ENCODE measurements at regions not wholly inside any gene's neighbourhood (a gene's known extent, or its start where the extent isn't known, plus 50 kb on each side); places are given as distances from the start of the nearest gene placed in this dataset.
"Not testable (repeated sequence)": the region's sequence is repeated elsewhere in the genome, so short reads cannot be mapped to it uniquely, and the experiment has no call there.

DNA sequence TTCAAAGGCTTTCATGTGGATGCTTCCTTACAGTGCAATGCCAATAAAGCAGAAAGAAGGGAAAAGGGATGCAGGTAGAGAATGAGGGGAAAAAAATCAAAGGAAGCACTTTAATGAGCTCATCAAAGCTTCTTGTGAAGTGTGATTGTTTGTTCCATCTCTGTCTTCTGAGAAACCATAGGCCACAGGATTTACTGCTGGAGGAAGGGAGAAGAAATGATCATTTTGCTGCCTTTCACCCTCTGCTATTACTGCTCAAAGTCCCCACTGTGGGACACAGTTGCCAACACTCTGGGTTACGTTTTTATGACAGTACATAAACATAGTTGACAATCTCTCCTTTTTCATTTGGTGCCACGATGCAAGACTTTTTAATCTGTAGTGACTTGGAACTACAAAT, 558.0 kb upstream of the TECRL start:
- no peak overlapping the region for H3K4me3 ChIP-seq (replicated peaks; ENCODE audit: low read depth, low read length)
- no peak for DNase-seq (ENCODE audit: extremely low read depth, low read depth)
- TF ChIP-seq, protein P1, sequence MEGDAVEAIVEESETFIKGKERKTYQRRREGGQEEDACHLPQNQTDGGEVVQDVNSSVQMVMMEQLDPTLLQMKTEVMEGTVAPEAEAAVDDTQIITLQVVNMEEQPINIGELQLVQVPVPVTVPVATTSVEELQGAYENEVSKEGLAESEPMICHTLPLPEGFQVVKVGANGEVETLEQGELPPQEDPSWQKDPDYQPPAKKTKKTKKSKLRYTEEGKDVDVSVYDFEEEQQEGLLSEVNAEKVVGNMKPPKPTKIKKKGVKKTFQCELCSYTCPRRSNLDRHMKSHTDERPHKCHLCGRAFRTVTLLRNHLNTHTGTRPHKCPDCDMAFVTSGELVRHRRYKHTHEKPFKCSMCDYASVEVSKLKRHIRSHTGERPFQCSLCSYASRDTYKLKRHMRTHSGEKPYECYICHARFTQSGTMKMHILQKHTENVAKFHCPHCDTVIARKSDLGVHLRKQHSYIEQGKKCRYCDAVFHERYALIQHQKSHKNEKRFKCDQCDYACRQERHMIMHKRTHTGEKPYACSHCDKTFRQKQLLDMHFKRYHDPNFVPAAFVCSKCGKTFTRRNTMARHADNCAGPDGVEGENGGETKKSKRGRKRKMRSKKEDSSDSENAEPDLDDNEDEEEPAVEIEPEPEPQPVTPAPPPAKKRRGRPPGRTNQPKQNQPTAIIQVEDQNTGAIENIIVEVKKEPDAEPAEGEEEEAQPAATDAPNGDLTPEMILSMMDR (IDR thresholded peaks at IDR 0.05; ENCODE audit: low read depth, low read length, missing control alignments) = no peak

DNA sequence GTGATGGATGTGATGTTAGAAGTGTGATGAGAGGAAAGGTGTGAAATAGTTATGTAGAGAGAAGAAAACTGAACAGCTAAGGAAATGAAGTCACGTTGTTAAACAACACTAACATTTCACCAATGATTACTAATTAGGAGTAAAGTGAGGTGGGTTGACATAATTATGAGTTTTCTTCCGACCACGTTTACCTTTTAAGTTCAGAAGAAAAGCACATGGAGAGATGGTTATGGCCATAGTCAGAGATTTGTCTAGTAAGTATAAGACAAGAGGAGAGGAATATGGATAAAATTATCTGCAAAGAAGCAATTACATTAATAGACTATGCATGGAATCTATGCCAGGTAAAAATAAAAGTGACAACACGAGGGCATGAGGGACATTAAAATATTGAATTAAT, 551.3 kb upstream of the TECRL start:
- no peak overlapping the region for H3K4me3 ChIP-seq (replicated peaks; ENCODE audit: low read depth, low read length)
- DNase-seq (ENCODE audit: extremely low read depth, low read depth) = no peak
- TF ChIP-seq, protein P1 (IDR thresholded peaks at IDR 0.05; ENCODE audit: low read depth, low read length, missing control alignments) = no peak

DNA sequence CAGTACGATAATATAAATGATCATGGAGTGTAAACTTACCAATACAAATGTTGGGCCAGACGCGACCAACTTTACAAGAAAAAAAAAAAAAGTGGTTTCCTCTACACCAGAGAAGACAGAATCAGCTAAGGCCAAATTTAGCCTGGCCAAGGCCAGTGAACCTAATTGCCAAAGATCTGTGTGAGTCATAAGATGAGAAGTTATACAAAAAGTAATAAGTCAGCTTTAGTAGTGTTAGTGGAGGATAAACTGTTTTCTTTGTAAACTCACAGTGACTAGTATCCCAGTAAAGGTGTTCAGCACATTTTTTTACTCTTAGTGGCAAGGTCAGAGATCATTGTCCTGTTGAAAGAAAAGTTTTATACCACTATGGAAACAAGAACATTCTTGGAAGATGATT, 531.4 kb upstream of the TECRL start:
- TF ChIP-seq, protein P1 (IDR thresholded peaks at IDR 0.05; ENCODE audit: low read depth, low read length, missing control alignments) = no peak
- H3K4me3 ChIP-seq (replicated peaks; ENCODE audit: low read depth, low read length) = no peak overlapping the region
- no peak for DNase-seq (ENCODE audit: extremely low read depth, low read depth)

DNA sequence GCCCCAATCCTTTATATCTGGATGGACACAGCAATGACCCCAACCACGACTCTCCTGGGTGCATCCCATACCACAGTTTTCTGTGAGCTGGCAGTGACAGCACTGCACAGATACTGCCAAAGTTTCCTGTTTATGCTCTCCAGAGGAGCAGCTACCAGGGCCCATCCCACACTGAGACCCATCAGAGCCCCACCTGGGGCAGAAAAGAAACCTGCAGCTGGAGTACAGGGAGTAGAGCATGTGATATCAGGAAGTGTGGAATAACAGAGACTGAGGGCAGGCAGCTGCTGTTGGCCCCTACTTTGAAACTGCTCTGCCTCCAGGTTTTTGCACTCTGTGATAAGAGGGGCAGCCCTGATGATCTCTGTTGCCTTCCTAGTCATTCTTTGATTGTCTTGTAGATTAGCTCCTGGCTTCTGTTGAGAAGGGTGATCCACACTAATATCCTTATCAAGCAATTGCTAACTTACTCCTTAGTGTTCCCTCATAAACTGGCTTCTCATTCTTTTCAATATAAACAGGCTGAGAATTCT, 526.3 kb upstream of the TECRL start:
- DNase-seq (ENCODE audit: extremely low read depth, low read depth) = no peak
- no peak overlapping the region for H3K4me3 ChIP-seq (replicated peaks; ENCODE audit: low read depth, low read length)
- TF ChIP-seq, protein P1 (IDR thresholded peaks at IDR 0.05; ENCODE audit: low read depth, low read length, missing control alignments) = no peak

DNA sequence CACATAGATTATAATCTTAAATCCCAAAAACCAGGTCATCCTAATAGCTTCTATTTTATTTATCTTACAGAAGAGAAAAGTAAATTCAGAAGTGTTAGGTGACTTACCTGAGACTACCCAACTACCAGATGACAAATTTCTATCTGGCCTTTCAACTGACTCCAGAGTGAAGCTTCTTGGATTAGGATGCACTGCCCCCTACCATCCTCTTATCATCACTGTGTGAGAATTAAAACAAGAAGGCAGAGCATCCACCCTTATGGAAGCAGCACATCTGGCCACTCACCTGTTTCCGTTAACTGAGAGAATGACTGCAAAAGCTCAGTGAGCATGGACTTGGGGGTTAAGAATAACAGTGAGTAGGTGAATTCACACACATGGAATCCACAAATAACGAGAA, 502.6 kb upstream of the TECRL start:
- TF ChIP-seq, protein P1 (IDR thresholded peaks at IDR 0.05; ENCODE audit: low read depth, low read length, missing control alignments) = no peak
- no peak for DNase-seq (ENCODE audit: extremely low read depth, low read depth)

DNA sequence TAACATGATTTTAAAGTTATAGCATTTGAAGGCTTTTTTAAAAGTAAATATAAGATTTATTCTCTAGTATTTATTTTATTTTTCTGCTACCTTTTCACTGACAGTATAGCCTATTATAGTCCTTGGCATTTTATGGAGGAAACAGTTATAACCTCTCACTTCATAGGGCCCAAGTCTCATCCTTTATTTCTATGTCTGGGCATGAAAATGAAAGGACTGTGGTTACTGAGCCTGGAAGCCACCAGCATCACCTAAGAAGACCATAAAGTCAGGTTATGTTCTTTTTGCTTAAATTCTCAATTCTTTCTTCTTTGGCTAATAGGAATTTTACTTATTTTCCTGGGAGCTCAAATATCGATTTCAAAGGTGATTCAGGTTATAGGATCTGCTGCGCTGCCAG, 494.7 kb upstream of the TECRL start:
- H3K4me3 ChIP-seq (replicated peaks; ENCODE audit: low read depth, low read length) = no peak overlapping the region
- DNase-seq (ENCODE audit: extremely low read depth, low read depth) = no peak
- TF ChIP-seq, protein P1 (IDR thresholded peaks at IDR 0.05; ENCODE audit: low read depth, low read length, missing control alignments) = no peak

More for the DNA sequence above, 502.6 kb upstream of the TECRL start:
- no peak overlapping the region for H3K4me3 ChIP-seq (replicated peaks; ENCODE audit: low read depth, low read length)

DNA sequence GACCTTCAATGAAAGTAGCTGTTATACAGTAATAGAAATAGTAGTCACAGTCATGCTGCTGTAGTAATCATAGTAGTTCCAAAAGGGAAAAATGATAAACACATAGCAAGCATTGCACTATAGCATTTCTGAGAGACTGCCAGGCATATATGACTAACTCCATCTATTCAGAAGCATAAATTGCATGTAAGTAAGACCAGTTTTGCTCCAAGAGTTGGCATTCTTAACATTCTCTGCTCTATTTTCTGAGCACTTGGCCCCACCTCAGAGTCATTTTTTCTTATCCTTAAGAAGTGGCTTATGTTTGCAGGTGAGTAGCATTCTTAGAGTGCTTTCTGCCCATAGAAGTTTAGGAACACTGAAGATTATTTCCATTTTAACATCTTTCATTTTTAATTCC, 490.3 kb upstream of the TECRL start:
- no peak overlapping the region for H3K4me3 ChIP-seq (replicated peaks; ENCODE audit: low read depth, low read length)
- TF ChIP-seq, protein P1 (IDR thresholded peaks at IDR 0.05; ENCODE audit: low read depth, low read length, missing control alignments) = no peak
- DNase-seq (ENCODE audit: extremely low read depth, low read depth) = no peak

DNA sequence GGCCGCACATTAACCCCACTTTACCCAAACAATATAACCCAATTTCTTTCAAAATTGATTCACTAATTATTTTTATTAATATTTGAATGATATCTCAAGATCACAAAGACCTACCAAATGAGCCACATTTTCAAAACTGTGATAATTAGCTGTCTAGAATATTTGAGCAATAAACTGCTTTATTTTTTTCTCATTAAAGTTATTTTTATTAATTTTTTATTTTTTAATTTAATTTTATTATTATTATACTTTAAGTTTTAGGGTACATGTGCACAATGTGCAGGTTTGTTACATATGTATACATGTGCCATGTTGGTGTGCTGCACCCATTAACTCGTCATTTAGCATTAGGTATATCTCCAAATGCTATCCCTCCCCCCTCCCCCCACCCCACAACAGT, 489.8 kb upstream of the TECRL start:
- DNase-seq (ENCODE audit: extremely low read depth, low read depth); H3K4me3 ChIP-seq (replicated peaks; ENCODE audit: low read depth, low read length): not testable (repeated sequence)
